HG02623 (cell line): ENCODE measurements at regions not wholly inside any gene's neighbourhood (a gene's known extent, or its start where the extent isn't known, plus 50 kb on each side); places are given as distances from the start of the nearest gene placed in this dataset.
A peak's percentile ranks its signal among the peaks of the same experiment; 100 is the strongest.

Experiments
- ATAC-seq: cut with Tn5 transposase; IDR thresholded peaks from one replicate; pipeline ENCODE4 v1.9.1; 2021; ENCODE audit warnings: moderate library complexity; ENCODE audit not compliant: unreplicated experiment

GRCh38 chr12:45667761-45668160 is 61.7 kb upstream of the ARID2 start:
- no peak for ATAC-seq

GRCh38 chr12:45668641-45669040 is 60.9 kb upstream of the ARID2 start:
- ATAC-seq: peak; percentile 10

- ATAC-seq: peak; percentile 82
These were observed 60.4 kb upstream of the ARID2 start for GRCh38 chr12:45669093-45669492.

- no peak for ATAC-seq
These were observed 59.7 kb upstream of the ARID2 start for GRCh38 chr12:45669792-45670191.

GRCh38 chr12:45670346-45671065 is 59.0 kb upstream of the ARID2 start:
- ATAC-seq: peak; percentile 45

GRCh38 chr12:45671254-45671653 is 58.3 kb upstream of the ARID2 start:
- no peak for ATAC-seq

- no peak for ATAC-seq
These were observed 55.1 kb upstream of the ARID2 start for GRCh38 chr12:45674181-45674977.

GRCh38 chr12:45675534-45675933 is 54.0 kb upstream of the ARID2 start:
- ATAC-seq: no peak
